NB4 (cell line): ENCODE measurements at regions not wholly inside any gene's neighbourhood (a gene's known extent, or its start where the extent isn't known, plus 50 kb on each side); places are given as distances from the start of the nearest gene placed in this dataset.

Experiments
- DNase-seq: peaks from one replicate; pipeline ENCODE4 v3.0.0; 2010; ENCODE audit warnings: low read depth
- H3K4me3 ChIP-seq: one replicate; pipeline ENCODE4 v1.5.1; 2011; ENCODE audit warnings: mild to moderate bottlenecking, low read depth, low read length, moderate library complexity
- MAX ChIP-seq: IDR thresholded peaks from 2 replicates; pipeline ENCODE4 v1.6.1; 2011; ENCODE audit warnings: low read depth, low read length
- MYC ChIP-seq: IDR thresholded peaks from 2 replicates; pipeline ENCODE4 v1.6.1; 2011; ENCODE audit warnings: low read depth, low read length
- POLR2A ChIP-seq: IDR thresholded peaks from 2 replicates; pipeline ENCODE4 v1.6.1; 2011; ENCODE audit warnings: mild to moderate bottlenecking; ENCODE audit not compliant: insufficient read length; ENCODE audit errors: extremely low read depth
- TF ChIP-seq, protein P1 (sequence below): IDR thresholded peaks from one replicate; pipeline ENCODE4 v1.5.1; 2012; ENCODE audit warnings: low read depth, low read length

GRCh38 chr3:152048831-152049230 is 175.4 kb downstream of the SUCNR1 start:
- TF ChIP-seq MAX: no peak
- TF ChIP-seq, protein P1, sequence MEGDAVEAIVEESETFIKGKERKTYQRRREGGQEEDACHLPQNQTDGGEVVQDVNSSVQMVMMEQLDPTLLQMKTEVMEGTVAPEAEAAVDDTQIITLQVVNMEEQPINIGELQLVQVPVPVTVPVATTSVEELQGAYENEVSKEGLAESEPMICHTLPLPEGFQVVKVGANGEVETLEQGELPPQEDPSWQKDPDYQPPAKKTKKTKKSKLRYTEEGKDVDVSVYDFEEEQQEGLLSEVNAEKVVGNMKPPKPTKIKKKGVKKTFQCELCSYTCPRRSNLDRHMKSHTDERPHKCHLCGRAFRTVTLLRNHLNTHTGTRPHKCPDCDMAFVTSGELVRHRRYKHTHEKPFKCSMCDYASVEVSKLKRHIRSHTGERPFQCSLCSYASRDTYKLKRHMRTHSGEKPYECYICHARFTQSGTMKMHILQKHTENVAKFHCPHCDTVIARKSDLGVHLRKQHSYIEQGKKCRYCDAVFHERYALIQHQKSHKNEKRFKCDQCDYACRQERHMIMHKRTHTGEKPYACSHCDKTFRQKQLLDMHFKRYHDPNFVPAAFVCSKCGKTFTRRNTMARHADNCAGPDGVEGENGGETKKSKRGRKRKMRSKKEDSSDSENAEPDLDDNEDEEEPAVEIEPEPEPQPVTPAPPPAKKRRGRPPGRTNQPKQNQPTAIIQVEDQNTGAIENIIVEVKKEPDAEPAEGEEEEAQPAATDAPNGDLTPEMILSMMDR: no peak
- TF ChIP-seq POLR2A: no peak
- no peak for TF ChIP-seq MYC
- no peak overlapping the region for H3K4me3 ChIP-seq
- DNase-seq: no peak

GRCh38 chr3:152050903-152051302 is 177.5 kb downstream of the SUCNR1 start:
- no peak for DNase-seq
- TF ChIP-seq POLR2A: no peak
- TF ChIP-seq, protein P1: no peak
- TF ChIP-seq MYC: no peak
- no peak for TF ChIP-seq MAX

GRCh38 chr3:152051501-152052404 is 178.3 kb downstream of the SUCNR1 start:
- DNase-seq: no peak
- TF ChIP-seq MYC (no peak), MAX (no peak), POLR2A (no peak)
- TF ChIP-seq, protein P1: no peak
- H3K4me3 ChIP-seq: no peak overlapping the region

More at GRCh38 chr3:152050903-152051302, 177.5 kb downstream of the SUCNR1 start:
- no peak overlapping the region for H3K4me3 ChIP-seq

DNA sequence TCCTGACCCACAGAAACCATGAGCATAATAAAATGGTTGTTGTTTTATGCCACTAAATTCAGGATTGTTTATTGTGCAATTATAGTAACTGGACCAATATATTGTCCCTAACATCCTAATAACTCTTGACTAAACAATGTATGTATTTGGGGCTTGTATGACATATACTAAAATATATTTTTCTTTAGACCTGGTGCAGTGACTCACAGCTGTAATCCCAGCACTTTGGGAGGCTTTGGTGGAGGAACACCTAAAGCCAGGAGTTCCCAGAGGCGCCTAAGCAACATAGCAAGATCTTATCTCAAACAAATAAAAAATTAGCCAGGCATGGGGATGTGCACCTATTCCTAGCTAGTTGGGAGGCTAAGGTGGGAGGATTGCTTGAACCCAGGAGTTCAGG is 180.4 kb downstream of the SUCNR1 start:
- DNase-seq: no peak
- TF ChIP-seq MAX: no peak
- no peak for TF ChIP-seq POLR2A
- TF ChIP-seq MYC: no peak
- TF ChIP-seq, protein P1: no peak
- no peak overlapping the region for H3K4me3 ChIP-seq

GRCh38 chr3:152054315-152054714 is 180.9 kb downstream of the SUCNR1 start:
- no peak overlapping the region for H3K4me3 ChIP-seq
- TF ChIP-seq, protein P1: no peak
- TF ChIP-seq POLR2A: no peak
- no peak for TF ChIP-seq MYC
- TF ChIP-seq MAX: no peak
- no peak for DNase-seq
